COLO829 (cell line): ENCODE measurements at regions not wholly inside any gene's neighbourhood (a gene's known extent, or its start where the extent isn't known, plus 50 kb on each side); places are given as distances from the start of the nearest gene placed in this dataset.
"Not testable (repeated sequence)": the region's sequence is repeated elsewhere in the genome, so short reads cannot be mapped to it uniquely, and the experiment has no call there.

ENCODE experiments used
- DNase-seq: peaks from one replicate; pipeline ENCODE4 v3.0.0; 2012; ENCODE audit warnings: low spot score

- no peak for DNase-seq
Observed at GRCh38 chr5:130479045-130479804, 575.0 kb downstream of the CHSY3 start.

- no peak for DNase-seq
Observed at GRCh38 chr5:130476325-130476724, 572.1 kb downstream of the CHSY3 start.

DNA sequence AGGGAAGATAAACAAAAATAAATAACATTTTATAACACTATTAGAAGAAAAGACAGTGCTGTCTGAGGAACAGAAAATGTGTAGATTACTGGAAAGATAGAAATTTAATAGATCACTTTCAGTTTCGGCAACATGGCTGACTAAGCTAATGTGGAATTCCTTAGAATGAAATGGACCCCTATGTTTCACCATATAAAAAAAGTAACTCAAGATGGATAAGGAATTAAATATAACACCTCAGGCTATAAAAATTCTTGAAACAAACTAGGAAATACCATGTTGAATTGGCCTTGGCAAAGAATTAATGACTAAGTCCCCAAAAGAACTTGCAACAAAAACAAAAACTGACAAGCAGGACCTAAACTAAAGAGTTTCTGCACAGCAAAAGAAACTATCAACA lies 558.3 kb downstream of the CHSY3 start:
- no peak for DNase-seq

- DNase-seq = no peak
Observed at GRCh38 chr5:130455175-130455574, 550.9 kb downstream of the CHSY3 start.

GRCh38 chr5:130452744-130453143 lies 548.5 kb downstream of the CHSY3 start:
- no peak for DNase-seq

GRCh38 chr5:130436430-130436829 lies 532.2 kb downstream of the CHSY3 start:
- no peak for DNase-seq

- no peak for DNase-seq
Observed at GRCh38 chr5:130427222-130427955, 523.1 kb downstream of the CHSY3 start.

DNA sequence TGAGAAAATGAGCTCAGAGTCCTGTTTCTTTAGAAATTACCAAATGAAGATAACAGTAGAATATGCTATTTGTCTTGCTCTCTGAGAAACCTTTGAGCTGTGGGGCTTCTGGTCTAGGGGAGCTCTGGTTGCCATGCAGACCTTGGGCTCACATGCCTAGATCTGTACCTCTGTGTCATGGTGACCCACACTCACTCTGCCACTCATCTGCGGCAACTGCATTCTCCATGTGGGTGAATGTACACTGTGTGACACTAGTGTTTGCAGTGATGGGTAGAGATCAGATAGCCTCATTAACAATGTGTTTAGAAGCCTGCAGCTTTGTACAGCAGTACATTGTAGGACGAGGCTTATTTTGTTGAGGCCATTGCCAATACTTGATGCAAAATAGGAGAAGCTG lies 521.2 kb downstream of the CHSY3 start:
- DNase-seq = no peak

DNA sequence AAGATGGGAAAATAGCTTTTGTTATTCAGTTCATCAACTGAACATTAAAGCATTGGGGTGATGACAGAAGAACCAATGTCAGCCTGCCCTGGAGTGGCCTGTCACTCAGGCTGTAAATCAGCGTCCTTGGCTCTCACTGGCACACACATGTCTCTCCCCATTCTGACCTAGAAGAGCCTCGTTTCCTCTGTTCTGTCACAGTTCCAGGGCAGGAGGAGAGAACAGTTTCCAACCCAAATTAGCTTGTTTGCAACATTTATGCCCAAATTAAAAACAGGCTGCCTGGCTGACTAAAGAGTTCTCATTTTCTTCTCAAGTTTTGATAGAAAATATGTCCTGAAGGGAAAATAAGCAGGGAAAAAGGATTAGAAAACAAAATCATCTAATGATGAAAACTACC lies 520.1 kb downstream of the CHSY3 start:
- DNase-seq = no peak

GRCh38 chr5:130402906-130403305 lies 498.6 kb downstream of the CHSY3 start:
- DNase-seq = no peak

- DNase-seq = peak; percentile 10
Observed at GRCh38 chr5:130400091-130400490, 495.8 kb downstream of the CHSY3 start.

- DNase-seq = no peak
Observed at GRCh38 chr5:130398825-130399224, 494.6 kb downstream of the CHSY3 start.

- not testable (repeated sequence) for DNase-seq
Observed at GRCh38 chr5:130397727-130398126, 493.5 kb downstream of the CHSY3 start.

DNA sequence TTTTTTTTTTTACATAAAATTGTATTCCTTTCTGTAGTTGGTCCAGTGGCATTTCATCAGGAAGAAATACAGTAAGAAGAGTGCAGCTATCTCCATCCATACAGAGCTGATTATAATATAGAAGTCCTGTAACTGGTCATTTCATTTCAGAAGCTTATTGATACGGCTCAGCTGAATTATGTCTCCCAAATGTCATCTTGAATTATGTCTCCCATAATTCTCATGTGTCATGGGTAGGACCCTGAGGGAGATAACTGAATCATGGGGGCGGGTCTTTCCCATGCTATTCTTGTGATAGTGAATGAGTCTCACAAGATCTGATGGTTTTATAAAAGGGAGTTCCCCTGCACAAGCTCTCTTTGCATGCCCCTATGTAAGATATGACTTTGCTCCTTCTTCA lies 492.9 kb downstream of the CHSY3 start:
- DNase-seq = no peak

DNA sequence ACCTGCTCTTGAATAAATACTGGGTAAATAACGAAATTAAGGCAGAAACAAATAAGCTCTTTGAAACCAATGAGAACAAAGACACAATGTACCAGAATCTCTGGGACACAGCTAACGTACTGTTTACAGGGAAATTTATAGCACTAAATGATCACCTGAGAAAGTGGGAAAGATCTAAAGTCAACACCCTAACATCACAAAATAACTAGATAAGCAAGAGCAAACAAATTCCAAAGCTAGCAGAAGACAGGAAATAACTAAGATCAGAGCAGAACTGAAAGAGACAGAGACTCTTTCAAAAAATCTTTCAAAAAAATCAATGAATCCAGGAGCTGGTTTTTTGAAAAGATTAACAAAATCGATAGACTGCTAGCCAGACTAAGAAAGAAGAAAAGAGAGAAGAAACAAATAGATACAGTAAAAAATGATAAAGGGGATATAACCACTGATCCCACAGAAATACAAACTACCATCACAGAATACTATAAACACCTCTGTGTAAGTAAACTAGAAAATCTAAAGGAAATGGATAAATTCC lies 487.5 kb downstream of the CHSY3 start:
- not testable (repeated sequence) for DNase-seq

- no peak for DNase-seq
Observed at GRCh38 chr5:130386155-130386554, 481.9 kb downstream of the CHSY3 start.

DNA sequence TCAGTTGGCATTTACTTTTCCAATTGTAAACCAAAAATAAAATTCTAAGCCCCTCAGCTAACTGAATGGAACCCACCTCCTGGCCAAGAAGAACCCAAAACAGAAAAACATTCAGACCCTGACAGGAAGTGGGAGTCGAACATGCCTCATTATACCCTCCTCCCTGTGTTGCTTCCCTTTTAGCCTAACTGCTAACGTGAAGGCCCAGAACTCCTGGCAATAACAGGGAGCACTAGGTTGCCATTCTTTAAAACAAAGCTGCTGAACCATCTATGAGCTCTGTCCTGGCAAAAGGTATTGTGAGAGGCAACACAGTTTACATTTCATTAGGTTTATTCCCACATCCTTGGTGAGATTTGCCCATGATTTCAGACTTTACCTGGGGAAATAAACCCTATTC lies 481.4 kb downstream of the CHSY3 start:
- DNase-seq = no peak

DNA sequence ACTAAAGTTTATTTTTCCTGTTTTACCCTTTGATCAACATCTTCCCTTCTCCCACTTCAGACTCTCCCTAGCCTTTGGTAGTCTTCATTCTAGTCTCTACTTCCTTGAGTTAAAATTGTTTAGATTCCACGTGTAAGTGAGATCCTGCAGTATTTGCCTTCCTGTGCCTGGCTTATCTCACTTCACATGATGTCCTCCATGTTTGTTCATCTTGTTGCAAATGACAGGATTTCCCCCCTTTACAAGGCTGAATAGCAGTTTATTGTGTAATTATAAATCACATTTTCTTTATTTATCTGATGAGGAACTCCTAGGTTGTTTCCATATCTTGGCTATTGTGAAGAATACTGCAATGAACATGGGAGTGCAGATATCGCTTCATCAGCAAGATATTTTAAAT lies 461.7 kb downstream of the CHSY3 start:
- no peak for DNase-seq

DNA sequence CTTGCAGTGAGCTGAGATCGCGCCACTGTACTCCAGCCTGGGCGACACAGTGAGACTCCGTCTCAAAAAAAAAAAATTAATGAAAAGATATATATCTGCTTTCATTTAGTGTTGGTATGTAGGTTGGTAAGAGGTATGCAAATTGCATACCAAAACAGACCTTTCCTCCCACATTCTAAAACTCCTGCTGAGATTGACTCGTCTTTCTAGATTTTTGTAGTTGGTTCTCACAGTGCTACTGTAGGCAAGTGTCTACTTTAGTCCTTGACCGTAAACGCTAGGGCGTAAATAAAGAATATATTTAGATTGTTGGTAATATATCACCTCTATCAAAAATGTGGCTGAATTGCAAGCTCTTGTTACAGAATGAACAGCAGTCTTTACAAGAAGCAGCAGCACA lies 445.9 kb downstream of the CHSY3 start:
- no peak for DNase-seq

DNA sequence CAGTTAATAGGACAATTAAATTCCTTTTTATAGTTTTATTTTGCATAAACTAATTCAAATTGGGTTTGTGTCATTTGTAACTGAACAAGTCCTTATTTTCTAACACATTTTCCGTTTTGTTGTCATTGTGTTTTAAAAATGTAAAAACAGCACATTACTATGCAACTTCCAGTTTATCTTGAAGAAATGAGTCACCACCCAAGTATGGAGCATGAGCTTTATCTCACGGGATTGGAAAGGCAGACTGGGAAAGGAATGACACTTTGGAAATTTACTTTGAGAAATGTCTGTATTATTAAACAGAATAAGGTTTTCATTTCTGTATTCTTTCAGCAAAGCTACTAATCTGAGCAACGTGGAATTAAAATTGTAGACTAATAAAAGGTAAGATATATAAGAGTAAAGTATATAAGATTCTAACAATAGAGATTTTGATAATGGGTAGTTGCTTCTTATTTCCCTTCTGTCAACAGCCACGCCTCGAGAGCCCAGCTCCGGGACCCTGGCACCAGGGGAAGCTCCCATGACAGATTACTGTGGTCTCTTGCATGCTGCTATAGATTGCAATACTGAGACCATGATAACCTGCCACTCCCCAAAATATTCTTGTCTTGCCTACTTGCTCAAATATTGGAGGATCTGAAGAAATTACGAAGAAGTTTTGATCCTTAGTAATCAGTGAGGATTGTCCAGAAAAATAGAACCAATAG lies 433.1 kb downstream of the CHSY3 start:
- DNase-seq = peak; percentile 21

DNA sequence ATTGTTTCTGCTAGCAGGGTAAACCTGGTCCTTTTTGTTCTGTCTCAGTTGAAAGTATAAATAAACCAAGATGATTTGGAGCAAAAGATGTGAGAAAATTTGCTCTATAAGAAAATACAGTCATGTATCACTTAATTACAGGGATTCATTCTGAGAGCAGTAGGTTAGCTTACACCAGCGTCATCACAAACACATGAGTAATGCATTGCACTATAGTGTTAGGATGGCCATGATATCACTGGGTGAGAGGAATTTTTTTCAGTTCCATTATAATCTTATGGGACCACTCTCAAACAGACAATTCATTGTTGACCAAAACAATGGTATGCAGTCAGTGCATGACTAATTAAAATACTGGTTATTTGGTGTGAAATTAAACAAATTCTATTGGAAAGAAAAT lies 430.9 kb downstream of the CHSY3 start:
- DNase-seq = peak; percentile 1

- DNase-seq = peak; percentile 1
Observed at GRCh38 chr5:130333089-130333488, 428.8 kb downstream of the CHSY3 start.

DNA sequence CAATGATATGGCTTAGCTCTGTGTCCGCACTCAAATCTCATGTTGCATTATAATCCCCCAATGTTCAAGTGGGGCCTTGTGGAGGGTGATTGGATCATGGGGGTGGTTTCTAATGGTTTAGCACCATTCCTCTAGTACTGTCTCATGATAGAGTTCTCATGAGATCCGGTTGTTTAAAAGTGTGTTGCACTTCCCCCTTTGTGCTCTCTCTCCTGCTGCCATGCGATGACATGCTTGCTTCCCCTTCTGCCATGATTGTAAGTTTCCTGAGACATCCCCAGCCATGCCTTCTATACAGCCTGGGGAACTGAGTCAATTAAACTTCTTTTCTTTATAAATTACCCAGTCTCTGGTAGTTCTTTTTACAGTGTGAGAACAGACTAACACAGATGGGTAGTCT lies 427.1 kb downstream of the CHSY3 start:
- no peak for DNase-seq
